GM19452 (cell line): ENCODE measurements at regions not wholly inside any gene's neighbourhood (a gene's known extent, or its start where the extent isn't known, plus 50 kb on each side); places are given as distances from the start of the nearest gene placed in this dataset.
"Not testable (repeated sequence)": the region's sequence is repeated elsewhere in the genome, so short reads cannot be mapped to it uniquely, and the experiment has no call there.

ENCODE experiments used
- ATAC-seq: cut with Tn5 transposase; IDR thresholded peaks from one replicate; pipeline ENCODE4 v1.9.1; 2021; ENCODE audit not compliant: unreplicated experiment

GRCh38 chr5:39532511-39532910, 107.7 kb upstream of the DAB2 start:
- ATAC-seq = no peak

GRCh38 chr5:39531306-39531705, 106.5 kb upstream of the DAB2 start:
- ATAC-seq = no peak

- no peak for ATAC-seq
Measured at GRCh38 chr5:39526914-39527477, 102.2 kb upstream of the DAB2 start.

- not testable (repeated sequence) for ATAC-seq
Measured at GRCh38 chr5:39525781-39526180, 101.0 kb upstream of the DAB2 start.

- ATAC-seq = no peak
Measured at GRCh38 chr5:39525271-39525670, 100.5 kb upstream of the DAB2 start.

- no peak for ATAC-seq
Measured at GRCh38 chr5:39523821-39524220, 99.0 kb upstream of the DAB2 start.

GRCh38 chr5:39521940-39522590, 97.3 kb upstream of the DAB2 start:
- no peak for ATAC-seq

- no peak for ATAC-seq
Measured at GRCh38 chr5:39521098-39521860, 96.5 kb upstream of the DAB2 start.

GRCh38 chr5:39520232-39520572, 95.4 kb upstream of the DAB2 start:
- no peak for ATAC-seq

- no peak for ATAC-seq
Measured at GRCh38 chr5:39519566-39520231, 94.9 kb upstream of the DAB2 start.

GRCh38 chr5:39519079-39519478, 94.3 kb upstream of the DAB2 start:
- ATAC-seq = no peak

GRCh38 chr5:39518516-39518915, 93.7 kb upstream of the DAB2 start:
- ATAC-seq = no peak

GRCh38 chr5:39517800-39518199, 93.0 kb upstream of the DAB2 start:
- no peak for ATAC-seq

- ATAC-seq = no peak
Measured at GRCh38 chr5:39515881-39516280, 91.1 kb upstream of the DAB2 start.

GRCh38 chr5:39513236-39513635, 88.5 kb upstream of the DAB2 start:
- no peak for ATAC-seq

GRCh38 chr5:39506211-39506610, 81.4 kb upstream of the DAB2 start:
- no peak for ATAC-seq

- ATAC-seq = no peak
Measured at GRCh38 chr5:39505791-39506190, 81.0 kb upstream of the DAB2 start.

- ATAC-seq = no peak
Measured at GRCh38 chr5:39505363-39505762, 80.6 kb upstream of the DAB2 start.

- no peak for ATAC-seq
Measured at GRCh38 chr5:39503155-39503554, 78.4 kb upstream of the DAB2 start.

GRCh38 chr5:39502704-39503103, 77.9 kb upstream of the DAB2 start:
- no peak for ATAC-seq

- ATAC-seq = no peak
Measured at GRCh38 chr5:39501397-39501796, 76.6 kb upstream of the DAB2 start.
